NCI-H748 (cell line): ENCODE measurements at regions not wholly inside any gene's neighbourhood (a gene's known extent, or its start where the extent isn't known, plus 50 kb on each side); places are given as distances from the start of the nearest gene placed in this dataset.
"Not testable (repeated sequence)": the region's sequence is repeated elsewhere in the genome, so short reads cannot be mapped to it uniquely, and the experiment has no call there.

Experiments used
- DNase-seq: peaks from one replicate; lab custom pipeline; 2025; ENCODE audit not compliant: unreplicated experiment; lab: John Stamatoyannopoulos, UW

DNA sequence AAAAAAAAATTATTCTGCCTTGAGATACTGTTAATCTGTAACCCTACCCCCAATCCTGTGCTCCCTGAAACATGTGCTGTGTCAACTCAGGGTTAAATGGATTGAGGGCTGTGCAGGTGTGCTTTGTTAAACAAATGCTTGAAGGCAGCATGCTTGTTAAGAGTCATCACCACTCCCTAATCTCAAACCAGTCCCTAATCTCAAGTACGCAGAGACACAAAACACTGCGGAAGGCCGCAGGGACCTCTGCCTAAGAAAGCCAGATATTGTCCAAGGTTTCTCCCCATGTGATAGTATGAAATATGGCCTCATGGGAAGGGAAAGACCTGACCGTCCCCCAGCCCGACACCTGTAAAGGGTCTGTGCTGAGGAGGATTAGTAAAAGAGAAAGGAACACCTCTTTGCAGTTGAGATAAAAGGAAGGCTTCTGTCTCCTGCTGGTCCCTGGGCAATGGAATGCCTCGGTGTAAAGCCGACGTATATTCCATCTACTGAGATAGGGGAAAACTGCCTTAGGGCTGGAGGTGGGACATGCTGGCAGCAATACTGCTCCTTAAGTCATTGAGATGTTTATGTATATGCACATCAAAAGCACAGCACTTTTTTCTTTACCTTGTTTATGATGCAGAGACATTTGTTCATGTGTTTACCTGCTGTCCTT lies 402.6 kb downstream of the TBC1D32 start:
- not testable (repeated sequence) for DNase-seq

DNA sequence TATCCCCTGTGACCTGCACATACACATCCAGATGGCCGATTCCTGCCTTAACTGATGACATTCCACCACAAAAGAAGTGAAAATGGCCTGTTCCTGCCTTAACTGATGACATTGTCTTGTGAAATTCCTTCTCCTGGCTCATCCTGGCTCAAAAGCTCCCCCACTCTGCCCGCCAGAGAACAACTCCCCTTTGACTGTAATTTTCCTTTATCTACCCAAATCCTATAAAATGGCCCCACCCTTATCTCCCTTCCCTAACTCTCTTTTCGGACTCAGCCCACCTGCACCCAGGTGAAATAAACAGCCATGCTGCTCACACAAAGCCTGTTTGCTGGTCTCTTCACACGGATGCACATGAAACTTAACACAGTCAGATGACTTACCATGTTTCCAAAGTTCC lies 403.8 kb downstream of the TBC1D32 start:
- DNase-seq, result not testable (repeated sequence)

DNA sequence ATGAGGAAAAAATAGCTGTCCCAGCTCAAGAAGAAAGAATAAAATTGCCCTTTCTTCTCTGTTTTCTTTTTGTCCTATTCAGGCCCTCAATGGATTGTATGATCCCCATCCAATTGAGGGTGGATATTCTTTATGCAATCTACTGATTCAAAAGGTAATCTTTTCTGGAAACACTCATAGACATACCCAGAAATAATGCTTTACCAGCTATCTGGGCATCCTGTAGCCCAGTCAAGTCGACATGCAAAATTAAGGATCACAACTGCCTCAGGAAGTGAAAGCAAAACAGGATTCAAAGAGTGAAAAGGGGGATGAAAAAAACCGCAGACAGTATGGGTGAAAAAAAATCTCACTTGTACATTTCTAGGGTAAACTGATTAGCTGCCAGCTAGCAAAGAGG lies 410.1 kb downstream of the TBC1D32 start:
- DNase-seq, result no peak

DNA sequence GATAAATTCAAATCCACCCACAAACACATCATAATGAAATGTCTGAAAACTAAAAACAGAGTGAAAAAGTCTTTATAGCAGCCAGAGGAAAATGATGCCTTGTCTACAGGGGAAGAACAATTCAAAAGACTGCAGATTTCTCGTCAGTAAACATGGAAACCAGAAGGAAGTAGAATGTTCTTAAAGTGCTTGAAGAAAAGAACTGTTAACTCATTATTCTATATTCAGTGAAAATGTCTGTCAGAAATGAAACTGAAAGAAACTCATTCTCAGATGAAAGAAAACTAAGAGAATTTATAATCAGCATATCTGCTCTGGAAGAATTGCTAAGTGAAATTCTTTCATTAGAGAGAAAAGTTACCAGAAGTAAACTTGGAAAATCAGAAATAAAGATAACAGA lies 416.1 kb downstream of the TBC1D32 start:
- DNase-seq, result no peak

DNA sequence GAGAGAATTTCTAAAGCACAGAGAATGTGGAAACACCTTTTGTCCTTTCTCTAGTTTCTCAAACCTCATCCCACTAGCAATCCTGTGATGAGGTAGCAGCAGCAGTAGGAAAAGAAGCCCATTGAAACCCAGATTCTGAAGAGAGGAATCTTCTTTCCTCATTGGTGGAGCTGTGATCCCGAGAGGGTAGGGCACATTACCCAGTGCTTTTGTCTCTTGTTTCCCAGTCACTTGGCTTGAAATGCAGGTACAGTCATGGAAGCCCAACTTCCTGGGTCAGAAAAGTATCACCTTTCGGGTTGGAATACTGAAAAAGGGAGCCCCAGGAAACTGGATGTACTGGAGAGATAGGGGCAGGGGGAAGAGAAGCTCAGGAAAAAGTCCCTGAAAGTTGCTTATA lies 417.4 kb downstream of the TBC1D32 start:
- DNase-seq, result no peak

DNA sequence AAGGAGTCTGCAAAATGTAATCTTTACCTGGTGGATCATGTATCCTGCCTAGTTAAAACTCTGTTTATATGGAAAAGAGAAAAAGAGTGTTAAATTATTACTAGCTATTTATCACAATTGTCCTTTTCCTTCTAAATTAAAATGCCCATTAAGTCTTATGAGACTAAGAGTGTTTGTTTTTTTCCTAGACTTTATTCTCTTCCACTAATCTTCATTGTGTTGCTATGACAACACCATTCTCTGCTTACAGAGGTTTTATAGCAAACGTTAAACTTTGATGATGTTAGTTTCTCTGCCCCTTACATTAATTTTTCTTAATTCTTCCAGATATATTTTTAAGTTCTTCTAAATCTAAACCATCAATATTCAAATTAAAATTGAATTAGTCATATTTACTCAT lies 420.8 kb downstream of the TBC1D32 start:
- DNase-seq, result no peak

DNA sequence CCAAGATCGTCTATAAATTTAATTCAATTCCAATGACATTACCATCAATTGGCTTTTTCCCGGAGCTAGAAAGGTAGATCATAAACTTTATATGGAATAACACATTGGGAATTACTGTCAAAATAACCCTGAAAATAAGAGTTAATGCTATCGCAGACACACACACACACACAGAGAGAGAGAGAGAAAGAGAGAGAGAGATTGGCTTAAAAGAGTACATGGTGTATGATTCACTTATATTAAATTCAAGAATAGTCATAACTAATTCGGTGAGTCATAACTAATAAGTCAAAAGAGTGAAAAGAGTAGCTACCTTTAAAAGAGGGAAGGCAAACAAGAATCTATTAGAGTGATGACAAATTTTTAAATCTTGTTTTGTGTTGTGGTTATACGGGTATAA lies 425.5 kb downstream of the TBC1D32 start:
- DNase-seq, result no peak

DNA sequence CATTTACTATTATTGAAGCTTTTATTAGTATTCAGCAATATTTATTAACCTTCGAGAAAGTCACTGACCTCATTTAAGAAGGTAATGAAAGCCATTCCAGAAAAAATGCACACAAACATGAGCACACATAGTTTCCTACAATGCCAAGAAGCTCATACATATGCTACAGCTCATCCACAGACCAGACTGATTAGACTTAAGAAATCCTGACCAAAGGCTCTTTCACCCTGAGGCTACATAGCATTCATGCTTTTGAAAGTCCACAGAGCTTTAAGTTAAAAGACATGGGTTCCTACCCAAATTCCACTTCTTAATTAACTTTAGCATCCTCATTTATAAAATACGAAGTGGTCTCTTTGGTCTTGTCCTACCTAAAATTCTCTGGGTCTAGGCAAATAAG lies 430.4 kb downstream of the TBC1D32 start:
- no peak for DNase-seq

DNA sequence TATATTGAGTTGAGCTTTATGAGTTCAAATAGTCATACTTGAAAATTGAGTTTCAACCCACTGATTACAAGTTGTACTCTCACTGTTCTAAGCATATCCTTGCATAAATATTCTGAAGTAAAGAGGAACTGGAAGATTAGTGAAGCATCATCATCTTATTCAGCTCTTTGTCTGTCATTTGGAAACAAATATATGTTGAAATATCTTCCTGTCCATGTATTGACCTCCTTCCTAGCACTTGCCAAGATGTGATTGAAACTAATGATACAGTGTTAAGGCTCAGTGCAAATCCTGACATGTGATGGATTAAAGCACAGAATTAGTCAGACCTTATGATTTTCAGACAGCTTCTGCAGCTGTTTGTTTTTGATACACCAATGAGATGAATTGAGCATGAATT lies 434.3 kb downstream of the TBC1D32 start:
- no peak for DNase-seq

DNA sequence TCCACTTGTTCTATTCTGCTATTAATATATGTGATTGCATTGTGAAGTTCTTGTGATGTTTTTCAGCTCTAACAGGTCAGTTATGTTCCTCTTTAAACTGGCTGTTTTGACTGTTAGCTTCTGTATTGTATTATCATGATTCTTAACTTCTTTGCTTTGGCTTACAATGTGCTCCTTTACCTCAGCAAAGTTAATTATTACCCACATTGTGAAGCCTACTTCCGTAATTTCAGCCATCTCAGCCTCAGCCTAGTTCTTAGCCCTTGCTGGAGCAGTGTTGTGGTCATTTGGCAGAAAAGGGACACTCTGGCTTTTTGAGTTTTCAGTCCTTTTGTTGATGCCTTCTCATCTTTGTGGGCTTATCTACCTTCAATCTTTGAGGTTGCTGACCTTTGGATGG lies 440.2 kb downstream of the TBC1D32 start:
- DNase-seq, result no peak

DNA sequence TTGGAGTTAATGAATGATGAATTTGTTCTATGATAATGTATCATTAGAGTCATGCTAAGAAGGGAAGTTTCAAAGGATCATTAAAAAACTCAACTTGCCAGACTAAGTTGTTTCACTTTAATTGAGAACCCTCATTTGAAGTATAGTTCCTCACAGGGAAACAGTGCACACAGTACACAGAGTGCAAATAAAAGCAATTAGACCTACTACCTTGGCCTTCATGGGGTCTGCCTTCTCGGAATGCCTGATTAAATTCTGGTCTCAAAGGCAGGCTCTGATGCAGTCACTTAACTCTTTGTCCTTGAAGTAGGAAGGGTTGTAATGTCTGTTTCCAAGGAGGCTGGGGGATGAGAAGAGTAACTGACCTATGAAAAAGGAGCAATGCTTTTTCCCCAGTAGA lies 457.3 kb downstream of the TBC1D32 start:
- DNase-seq, result no peak

DNA sequence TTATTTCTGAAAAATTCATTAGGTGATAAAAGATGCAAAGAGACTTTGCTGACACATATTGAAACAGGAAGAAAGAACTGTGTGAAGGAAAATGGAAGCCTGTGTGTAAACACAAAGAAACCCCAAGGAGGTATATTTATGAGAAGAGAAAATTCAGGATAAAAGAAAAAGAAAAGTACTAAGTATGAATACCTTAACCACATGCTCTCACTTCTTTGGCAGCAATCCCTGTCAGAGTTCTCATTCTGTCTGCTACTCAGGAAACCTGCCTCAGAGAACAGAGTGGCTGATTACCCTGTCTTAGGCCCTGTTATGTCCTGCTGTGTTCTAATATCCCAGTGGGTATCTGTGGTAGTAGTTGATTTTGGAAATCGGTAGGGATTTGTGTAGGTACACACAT lies 457.9 kb downstream of the TBC1D32 start:
- no peak for DNase-seq

DNA sequence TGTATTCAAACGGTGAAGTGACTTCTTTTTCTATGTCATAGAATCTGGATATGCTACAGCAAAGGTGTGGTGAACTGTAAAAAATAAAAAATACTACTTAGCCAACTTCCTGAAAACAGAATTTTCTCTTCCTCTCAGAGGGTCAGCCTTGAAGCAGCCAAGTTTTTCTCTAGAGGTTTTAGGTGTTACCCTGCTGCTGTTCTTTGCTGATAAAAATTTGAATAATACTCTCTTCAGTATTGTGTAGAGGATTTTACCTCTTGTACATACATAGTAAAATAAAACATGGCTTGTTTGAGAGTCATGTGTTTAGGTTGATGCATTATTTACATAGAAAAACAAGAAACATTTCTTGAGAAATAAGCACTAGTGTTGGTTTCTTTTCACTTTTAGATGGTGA lies 458.4 kb downstream of the TBC1D32 start:
- DNase-seq, result no peak

DNA sequence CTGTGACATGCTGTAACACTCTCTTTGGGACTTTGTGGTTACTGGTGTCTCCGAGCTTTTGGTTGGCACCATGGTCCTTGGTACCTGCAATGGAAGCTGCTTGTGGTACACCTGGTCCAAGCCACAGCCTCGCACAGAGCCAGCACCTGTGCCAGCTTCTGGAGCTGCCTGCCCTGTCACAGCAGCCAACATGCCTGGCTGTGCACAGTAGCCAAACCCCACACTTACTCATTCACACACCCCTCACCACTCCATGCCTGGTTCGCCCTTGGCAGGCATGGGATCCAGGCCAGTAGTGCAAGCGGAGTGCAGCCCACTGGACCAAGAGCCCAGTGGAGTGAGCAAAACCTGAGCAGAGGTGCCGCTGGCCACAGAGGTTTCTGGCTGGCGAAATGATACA lies 459.9 kb downstream of the TBC1D32 start:
- DNase-seq, result no peak

DNA sequence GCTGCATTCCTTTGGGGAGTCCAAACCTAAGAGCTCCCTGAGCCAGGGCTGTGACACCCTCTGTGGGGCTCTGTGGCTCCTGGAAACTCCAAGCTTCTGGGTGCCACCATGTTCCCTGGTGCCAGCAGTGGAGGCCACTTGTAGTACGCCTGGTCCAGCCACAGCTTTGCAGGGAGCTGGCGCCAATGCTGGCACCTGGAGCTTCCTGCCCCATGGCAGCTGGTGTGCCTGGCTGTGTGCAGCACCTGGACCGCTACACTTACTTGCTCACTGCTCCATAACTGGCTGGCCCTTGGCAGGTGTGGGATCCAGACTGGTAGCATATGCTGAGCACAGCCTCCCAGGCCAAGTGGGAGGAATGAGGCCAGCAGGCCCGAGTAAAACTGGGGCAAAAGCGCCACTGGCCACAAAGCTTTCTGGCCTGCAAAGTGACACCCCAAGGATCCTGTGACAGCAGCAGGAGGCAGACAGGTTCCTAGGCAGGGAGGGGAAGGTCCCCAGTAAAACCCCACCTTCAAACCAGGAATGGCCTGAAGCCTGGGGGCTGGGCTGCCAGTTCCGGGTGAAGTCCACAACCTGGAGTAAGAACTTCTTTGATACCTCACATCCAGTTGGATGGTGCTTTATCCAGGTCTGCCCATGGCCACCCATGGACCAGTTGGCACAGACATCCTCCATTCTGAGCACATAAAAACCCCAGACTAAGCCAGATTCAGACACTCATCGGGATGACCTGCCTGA lies 461.0 kb downstream of the TBC1D32 start:
- no peak for DNase-seq

DNA sequence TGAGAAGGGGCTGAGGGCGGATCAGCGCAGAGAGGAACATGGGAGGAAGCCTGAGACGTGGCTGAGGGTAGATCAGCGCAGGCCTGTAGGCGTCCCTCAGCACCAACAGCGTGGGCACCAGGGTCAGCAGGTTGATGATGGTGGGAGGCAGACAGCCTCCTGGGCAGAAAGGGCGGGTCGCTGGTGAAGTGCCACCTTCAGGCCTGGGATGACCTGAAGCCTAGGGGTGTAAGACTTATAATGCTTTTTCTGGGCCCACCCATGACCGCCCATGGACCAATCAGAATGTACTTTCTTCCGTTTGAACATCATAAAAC lies 462.1 kb downstream of the TBC1D32 start:
- no peak for DNase-seq

DNA sequence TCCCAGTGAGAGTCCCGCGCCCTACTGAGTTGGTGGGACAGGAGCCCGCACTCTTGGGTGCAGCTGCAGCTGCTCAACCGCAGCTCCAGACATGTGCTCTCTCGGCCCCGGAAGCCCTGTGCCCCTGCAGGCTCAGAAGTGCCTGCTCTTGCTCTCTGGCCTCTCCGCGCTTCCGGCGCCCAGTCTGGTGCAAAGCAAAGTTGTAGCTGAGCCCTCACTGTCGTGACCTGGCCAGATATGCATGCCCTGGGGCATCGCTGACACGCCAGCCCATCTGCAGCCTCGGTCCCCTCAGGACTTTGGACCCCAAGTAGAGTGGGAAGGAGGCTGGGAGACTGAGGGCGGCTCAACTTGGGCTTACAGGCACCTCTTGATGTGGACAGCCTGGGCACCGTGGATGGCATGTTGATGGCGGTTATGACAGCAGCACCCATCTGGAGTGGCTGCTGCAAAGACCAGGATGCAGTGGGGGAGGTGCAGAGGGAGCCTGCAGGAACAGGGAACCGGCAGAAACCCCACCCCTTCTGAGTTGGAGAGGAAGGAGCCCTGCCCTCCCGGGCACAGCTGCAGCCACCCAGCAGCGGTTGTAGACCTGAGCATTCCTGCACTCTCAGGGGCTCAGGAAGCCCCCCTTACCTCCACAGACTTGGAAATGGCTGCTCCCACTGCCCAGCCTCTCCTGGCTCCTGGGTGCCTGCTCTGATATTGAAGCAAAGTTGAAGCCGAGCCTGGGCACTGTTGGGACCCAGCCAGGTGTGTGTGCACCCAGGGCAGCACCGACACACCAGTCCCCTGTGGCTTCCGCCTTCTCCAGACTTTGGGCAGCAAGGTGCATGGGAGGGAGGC lies 462.6 kb downstream of the TBC1D32 start:
- peak; percentile 21 for DNase-seq

DNA sequence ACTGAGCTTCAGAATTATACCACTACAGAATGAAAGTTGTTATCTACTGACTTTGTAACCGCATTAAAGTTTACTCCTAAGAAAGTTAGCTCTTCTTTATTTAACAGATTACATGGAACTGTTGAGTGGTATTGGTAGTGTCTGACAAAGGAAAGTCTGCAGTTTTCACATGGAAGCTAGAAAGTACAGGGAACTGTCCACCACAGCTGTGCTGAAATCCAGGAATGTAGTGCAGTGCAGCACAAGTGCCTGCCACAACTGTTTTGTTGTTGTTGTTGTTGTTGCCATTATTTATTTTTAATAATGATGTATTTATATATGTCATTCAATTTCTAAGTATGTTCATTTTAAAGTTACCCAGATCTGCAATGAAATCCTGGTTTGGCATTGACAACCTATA lies 464.9 kb downstream of the TBC1D32 start:
- DNase-seq, result no peak

DNA sequence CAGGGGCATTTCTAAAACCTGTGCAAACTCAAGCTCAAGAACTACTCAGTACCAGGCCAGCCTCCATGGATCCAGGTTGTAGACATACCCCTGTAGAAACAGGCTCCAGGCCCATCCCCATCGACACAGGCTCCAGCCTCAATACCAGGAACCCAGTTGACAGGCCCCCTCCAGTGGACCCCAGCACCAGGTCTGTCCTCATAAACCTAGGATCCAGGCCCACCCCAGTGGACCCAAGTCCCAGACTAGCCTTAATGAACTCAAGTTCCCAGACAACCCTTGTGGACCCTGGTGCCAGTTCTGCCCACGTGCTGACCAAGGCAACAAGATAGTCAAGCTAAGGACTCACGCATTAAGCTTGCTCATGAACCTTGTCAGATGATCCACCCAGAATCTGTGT lies 476.9 kb downstream of the TBC1D32 start:
- DNase-seq, result no peak

DNA sequence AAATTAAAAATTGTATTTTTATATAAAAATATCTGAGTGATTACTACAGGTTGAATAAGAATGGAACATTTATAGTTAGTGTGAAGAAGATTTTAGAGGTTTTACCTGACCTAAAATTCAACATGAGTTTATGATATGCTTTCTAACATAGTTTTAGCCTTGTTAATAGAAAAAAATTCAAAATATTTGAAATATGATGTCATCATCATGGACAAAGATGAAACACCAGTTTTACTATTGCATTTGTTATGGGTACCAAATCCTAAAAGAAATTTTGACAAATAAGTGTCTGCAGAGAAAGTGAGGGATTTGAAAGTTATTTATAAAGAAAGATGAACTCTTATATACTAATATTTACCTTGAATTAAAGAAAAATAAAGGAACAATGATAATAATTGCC lies 479.7 kb downstream of the TBC1D32 start:
- no peak for DNase-seq

DNA sequence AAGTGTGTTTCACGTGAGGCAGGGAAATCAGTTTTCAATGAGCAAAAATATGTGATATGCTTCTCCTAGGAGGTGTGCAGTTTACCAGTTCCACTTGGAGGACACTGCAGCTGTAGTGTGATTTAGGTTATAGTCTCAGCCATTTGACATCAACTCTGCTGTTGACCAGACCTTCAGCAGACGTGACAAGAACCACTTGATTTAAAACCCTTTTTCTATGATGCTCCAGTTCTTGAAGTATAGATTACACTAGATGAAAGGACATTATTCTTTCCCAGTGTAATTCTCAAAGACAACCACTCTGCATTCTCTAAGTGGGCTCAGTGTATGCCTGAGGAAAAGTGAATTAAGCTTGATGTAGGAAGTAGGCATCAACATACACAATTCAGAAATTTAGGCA lies 480.8 kb downstream of the TBC1D32 start:
- no peak for DNase-seq

DNA sequence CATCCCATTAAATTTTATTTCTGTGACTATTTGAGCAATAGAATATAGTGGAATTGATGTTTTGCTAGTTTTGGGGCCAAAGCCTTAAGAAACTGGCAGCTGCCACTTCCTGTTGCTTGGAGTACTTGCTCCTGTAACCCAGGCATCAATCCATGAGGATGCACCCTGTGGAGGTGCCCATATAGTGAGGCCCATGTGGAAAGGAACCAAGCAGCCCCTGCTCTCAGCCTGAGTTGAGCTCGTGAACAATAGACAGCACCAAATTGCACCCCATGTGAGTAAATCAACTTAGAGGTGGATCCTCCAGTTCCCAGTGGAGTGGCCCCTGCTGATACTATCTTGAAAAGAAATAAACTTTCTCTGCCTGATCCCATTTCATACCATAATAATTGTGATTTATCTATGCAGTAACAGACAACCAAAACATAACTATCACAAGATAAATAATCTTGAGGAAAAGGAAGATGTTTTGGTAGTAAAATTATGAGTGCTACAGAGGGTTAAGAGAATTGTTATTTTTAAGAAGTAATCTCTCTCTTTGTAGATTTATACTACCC lies 481.9 kb downstream of the TBC1D32 start:
- DNase-seq, result no peak
